ENCODE measurements at regions not wholly inside any gene's neighbourhood (a gene's known extent, or its start where the extent isn't known, plus 50 kb on each side); places are given as distances from the start of the nearest gene placed in this dataset.

GRCh38 chr1:17946434-17946833, 161.2 kb upstream of the IGSF21 start:
- Histone ChIP-seq H2AFZ (ENCODE audit: insufficient read depth, low read depth, low read length, poor library complexity, severe bottlenecking) (no peak overlapping the region), H4K20me1 (ENCODE audit: control insufficient read depth, insufficient read depth, low read length, poor library complexity, severe bottlenecking) (no peaks in the 10 kb centered on the region), H3K27ac (ENCODE audit: low read length in 2 of 2) (no peak overlapping the region), H3K27me3 (replicated peaks in 1 of 4; ENCODE audit: control extremely low read depth in 1 of 4, control insufficient read depth in 3 of 4, insufficient read depth in 4 of 4, low read length in 3 of 4) (peaks cover 0 to 3% (median 0%) of the 10 kb centered on the region in 4 experiments), H3K4me2 (replicated peaks; ENCODE audit: low read depth, low read length, poor library complexity, severe bottlenecking) (no peak overlapping the region), H3K79me2 (ENCODE audit: control insufficient read depth, insufficient read depth, low read length) (no peaks in the 10 kb centered on the region), H3K4me1 (ENCODE audit: control insufficient read depth in 2 of 2, insufficient read depth in 2 of 2, low read length in 2 of 2) (no peaks in the 10 kb centered on the region), H3K4me3 (ENCODE audit: control extremely low read depth in 1 of 5, extremely low read depth in 1 of 5, insufficient read depth in 1 of 5, low read depth in 2 of 5, low read length in 4 of 5) (no peak overlapping the region), H3K9me3 (ENCODE audit: control extremely low read depth in 1 of 3, control insufficient read depth in 2 of 3, insufficient read depth in 1 of 3, low read length in 2 of 3) (no peaks in the 10 kb centered on the region), H3K9ac (ENCODE audit: low read length) (no peak overlapping the region), H3K36me3 (replicated peaks in 1 of 2; ENCODE audit: control extremely low read depth in 1 of 2, control insufficient read depth in 1 of 2, extremely low read depth in 1 of 2, insufficient read depth in 2 of 2, low read length in 1 of 2) (no peaks in the 10 kb centered on the region)
- Mint-ChIP-seq H3K27me3 (peaks cover 21% of the 10 kb centered on the region), H3K27ac (no peak overlapping the region), H3K4me3 (no peak overlapping the region), H3K4me1 (peaks cover 4% of the 10 kb centered on the region), H3K9me3 (ENCODE audit: insufficient read depth) (no peaks in the 10 kb centered on the region)
- POLR2A ChIA-PET: interaction anchor here (0.6 kb wide), 1 partner anchor 45 kb away, joined by 3 read pairs; no protein-coding TSS in a partner anchor
- 100% methylated on average over 1 of the region's 1 CpG for WGBS (ENCODE audit: insufficient coverage)
- CTCF ChIA-PET: no interaction called here
- intact Hi-C loops (cut with micrococcal nuclease): no loop called here
- ATAC-seq (ENCODE audit: low read depth): no peak
- TF ChIP-seq EZH2 (IDR thresholded peaks at IDR 0.05; ENCODE audit: borderline replicate concordance, insufficient read depth, low read depth, low read length, poor library complexity, severe bottlenecking): no peak
- TF ChIP-seq CTCF (IDR thresholded peaks at IDR 0.05): no peak
- DNase-seq: no peak

- Mint-ChIP-seq H3K9me3 (ENCODE audit: insufficient read depth) (no peaks in the 10 kb centered on the region), H3K4me1 (no peaks in the 10 kb centered on the region), H3K4me3 (no peak overlapping the region), H3K27me3 (peaks cover 36% of the 10 kb centered on the region), H3K27ac (no peak overlapping the region)
- no peak overlapping the region for H3K4me3 ChIP-seq (ENCODE audit: control extremely low read depth in 1 of 5, extremely low read depth in 1 of 5, insufficient read depth in 1 of 5, low read depth in 2 of 5, low read length in 4 of 5)
- intact Hi-C loops (cut with micrococcal nuclease): no loop called here
- no peak overlapping the region for H3K4me2 ChIP-seq (replicated peaks; ENCODE audit: low read depth, low read length, poor library complexity, severe bottlenecking)
- no peak overlapping the region for H3K27ac ChIP-seq (ENCODE audit: low read length in 2 of 2)
- DNase-seq: no peak
- H3K36me3 ChIP-seq (replicated peaks in 1 of 2; ENCODE audit: control extremely low read depth in 1 of 2, control insufficient read depth in 1 of 2, extremely low read depth in 1 of 2, insufficient read depth in 2 of 2, low read length in 1 of 2): no peaks in the 10 kb centered on the region
- no peak for TF ChIP-seq EZH2 (IDR thresholded peaks at IDR 0.05; ENCODE audit: borderline replicate concordance, insufficient read depth, low read depth, low read length, poor library complexity, severe bottlenecking)
- no peak for TF ChIP-seq CTCF (IDR thresholded peaks at IDR 0.05)
- 60% methylated on average over 1 of the region's 9 CpGs for WGBS (ENCODE audit: insufficient coverage)
- H3K79me2 ChIP-seq (ENCODE audit: control insufficient read depth, insufficient read depth, low read length): no peaks in the 10 kb centered on the region
- no peaks in the 10 kb centered on the region for H3K4me1 ChIP-seq (ENCODE audit: control insufficient read depth in 2 of 2, insufficient read depth in 2 of 2, low read length in 2 of 2)
- H3K9ac ChIP-seq (ENCODE audit: low read length): no peak overlapping the region
- H3K9me3 ChIP-seq (ENCODE audit: control extremely low read depth in 1 of 3, control insufficient read depth in 2 of 3, insufficient read depth in 1 of 3, low read length in 2 of 3): peaks cover 0 to 3% (median 0%) of the 10 kb centered on the region in 3 donors
- CTCF ChIA-PET: no interaction called here
- no peak for ATAC-seq (ENCODE audit: low read depth)
- peaks cover 0 to 3% (median 0%) of the 10 kb centered on the region in 4 experiments for H3K27me3 ChIP-seq (replicated peaks in 1 of 4; ENCODE audit: control extremely low read depth in 1 of 4, control insufficient read depth in 3 of 4, insufficient read depth in 4 of 4, low read length in 3 of 4)
- POLR2A ChIA-PET: no interaction called here
- H2AFZ ChIP-seq (ENCODE audit: insufficient read depth, low read depth, low read length, poor library complexity, severe bottlenecking): no peak overlapping the region
- H4K20me1 ChIP-seq (ENCODE audit: control insufficient read depth, insufficient read depth, low read length, poor library complexity, severe bottlenecking): no peaks in the 10 kb centered on the region
These were observed 159.0 kb upstream of the IGSF21 start for GRCh38 chr1:17948594-17948993.
